Uterus (tissue), 3 donors: ENCODE measurements at regions not wholly inside any gene's neighbourhood (a gene's known extent, or its start where the extent isn't known, plus 50 kb on each side); places are given as distances from the start of the nearest gene placed in this dataset.

Source experiments
- DNase-seq, 2 donors: peaks; one replicate each; pipeline ENCODE4 v3.0.0-alpha.2; 2019 to 2020
- H3K27ac ChIP-seq, 2 donors: fragments of 200-600 bp; sonication (generic); 1 replicate in 1 of 2; 2 replicates in 1 of 2; pipeline ENCODE4 v1.5.1; 2016 to 2018
- H3K27me3 ChIP-seq, 2 donors: fragments of 200-600 bp; sonication (generic); one replicate each; pipeline ENCODE4 v1.5.1; 2018 to 2019; ENCODE audit warnings: control low read depth in 1 of 2
- H3K36me3 ChIP-seq, 2 donors: fragments of 200-600 bp; sonication (generic); one replicate each; pipeline ENCODE4 v1.5.1; 2019; ENCODE audit warnings: control low read depth in 1 of 2
- H3K4me1 ChIP-seq, 2 donors: fragments of 200-600 bp; sonication (generic); one replicate each; pipeline ENCODE4 v1.5.1; 2018 to 2019; ENCODE audit warnings: control low read depth in 1 of 2
- H3K4me3 ChIP-seq, 2 donors: fragments of 200-600 bp; sonication (generic); 1 replicate in 1 of 2; 2 replicates in 1 of 2; pipeline ENCODE4 v1.5.1; 2018 to 2019; ENCODE audit warnings: mild to moderate bottlenecking in 1 of 2
- H3K9me3 ChIP-seq, 2 donors: fragments of 200-600 bp; sonication (generic); one replicate each; pipeline ENCODE4 v1.5.1; 2019; ENCODE audit warnings: control low read depth in 1 of 2
- POLR2A ChIP-seq, 2 donors: fragments of 450-650 bp; IDR thresholded peaks; one replicate each; pipeline ENCODE4 v1.6.1; 2016; ENCODE audit warnings: antibody characterized with exemption in 2 of 2, mild to moderate bottlenecking in 1 of 2, moderate library complexity in 1 of 2
- intact Hi-C: fragments of 100-400 bp; cut with DNase I; formaldehyde crosslinking; loops from one replicate; pipeline ENCODE4 v1.15.1; 2023; ENCODE audit warnings: low total_unique reads
- TF ChIP-seq, protein P1 (sequence below), 4 experiments: fragments of 200-600 bp in 2 of 4; fragments of 450-650 bp in 2 of 4; sonication (generic) in 2 of 4; IDR thresholded peaks; one replicate each; pipeline ENCODE4 v1.5.1; 2016 to 2019; ENCODE audit warnings: antibody characterized with exemption in 4 of 4, mild to moderate bottlenecking in 2 of 4, moderate library complexity in 1 of 4
- donor health status: DM: yes; HTN: yes; CAD: no.

DNA sequence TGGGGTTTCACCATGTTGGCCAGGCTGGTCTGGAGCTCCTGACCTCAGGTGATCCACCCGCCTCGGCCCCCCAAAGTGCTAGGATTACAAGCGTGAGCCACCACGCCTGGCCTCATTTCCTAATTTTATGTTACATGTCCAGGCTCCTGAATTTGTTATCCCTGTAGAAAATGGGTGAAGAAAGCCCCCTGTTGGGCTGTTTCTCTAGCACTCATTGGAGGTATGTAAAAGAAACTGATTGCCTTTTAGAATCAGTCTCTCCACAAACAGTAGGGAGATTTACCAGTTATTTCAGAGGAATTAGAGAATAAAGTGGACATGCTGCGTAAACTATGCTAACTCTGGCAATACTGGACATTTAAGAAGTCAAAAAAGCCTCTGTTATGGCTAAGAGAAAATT, 364.1 kb upstream of the TBL1XR1 start:
- TF ChIP-seq POLR2A (IDR thresholded peaks at IDR 0.05), result no peak
- TF ChIP-seq, protein P1, sequence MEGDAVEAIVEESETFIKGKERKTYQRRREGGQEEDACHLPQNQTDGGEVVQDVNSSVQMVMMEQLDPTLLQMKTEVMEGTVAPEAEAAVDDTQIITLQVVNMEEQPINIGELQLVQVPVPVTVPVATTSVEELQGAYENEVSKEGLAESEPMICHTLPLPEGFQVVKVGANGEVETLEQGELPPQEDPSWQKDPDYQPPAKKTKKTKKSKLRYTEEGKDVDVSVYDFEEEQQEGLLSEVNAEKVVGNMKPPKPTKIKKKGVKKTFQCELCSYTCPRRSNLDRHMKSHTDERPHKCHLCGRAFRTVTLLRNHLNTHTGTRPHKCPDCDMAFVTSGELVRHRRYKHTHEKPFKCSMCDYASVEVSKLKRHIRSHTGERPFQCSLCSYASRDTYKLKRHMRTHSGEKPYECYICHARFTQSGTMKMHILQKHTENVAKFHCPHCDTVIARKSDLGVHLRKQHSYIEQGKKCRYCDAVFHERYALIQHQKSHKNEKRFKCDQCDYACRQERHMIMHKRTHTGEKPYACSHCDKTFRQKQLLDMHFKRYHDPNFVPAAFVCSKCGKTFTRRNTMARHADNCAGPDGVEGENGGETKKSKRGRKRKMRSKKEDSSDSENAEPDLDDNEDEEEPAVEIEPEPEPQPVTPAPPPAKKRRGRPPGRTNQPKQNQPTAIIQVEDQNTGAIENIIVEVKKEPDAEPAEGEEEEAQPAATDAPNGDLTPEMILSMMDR (IDR thresholded peaks at IDR 0.05), result no peak
- no peak for DNase-seq
- Histone ChIP-seq H3K4me3 (no peak overlapping the region), H3K27ac (no peak overlapping the region), H3K4me1 (no peaks in the 10 kb centered on the region), H3K9me3 (no peaks in the 10 kb centered on the region), H3K27me3 (no peaks in the 10 kb centered on the region), H3K36me3 (no peaks in the 10 kb centered on the region)
- intact Hi-C loops, result no loop called here

DNA sequence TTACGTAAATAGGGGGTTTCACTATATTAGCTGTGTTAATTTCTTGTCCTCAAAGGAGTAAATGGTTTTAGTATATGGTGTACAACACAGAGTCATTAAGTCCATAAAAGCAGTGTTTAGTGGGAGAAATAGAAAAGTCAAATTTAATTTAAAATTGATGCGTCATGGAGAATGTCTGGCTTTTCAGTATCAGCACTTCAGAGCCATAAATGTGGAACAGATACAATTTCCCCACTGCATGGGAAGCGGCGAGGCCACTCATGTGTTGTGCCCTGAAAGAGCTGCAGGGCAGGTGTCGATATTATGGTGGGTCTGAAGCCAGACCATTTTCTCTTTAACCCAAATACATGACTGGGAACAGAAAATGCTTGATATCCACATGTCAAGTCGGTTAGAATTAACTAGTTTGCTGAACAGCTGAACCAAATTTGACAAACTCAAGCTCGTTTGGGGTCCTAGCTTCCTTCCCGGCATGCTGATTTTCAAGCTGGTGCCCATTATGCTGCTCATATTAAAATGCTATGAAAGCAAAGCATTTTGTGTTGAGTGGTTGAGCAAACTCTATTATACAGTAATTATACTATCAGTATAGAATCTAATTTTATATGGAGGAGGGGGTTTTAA, 364.6 kb upstream of the TBL1XR1 start:
- H3K36me3 ChIP-seq, result no peaks in the 10 kb centered on the region
- H3K4me3 ChIP-seq, result no peak overlapping the region
- no peak for DNase-seq
- no peaks in the 10 kb centered on the region for H3K4me1 ChIP-seq
- H3K27me3 ChIP-seq, result no peaks in the 10 kb centered on the region
- intact Hi-C loops, result no loop called here
- TF ChIP-seq, protein P1 (IDR thresholded peaks at IDR 0.05), result no peak
- no peak for TF ChIP-seq POLR2A (IDR thresholded peaks at IDR 0.05)
- no peaks in the 10 kb centered on the region for H3K9me3 ChIP-seq
- no peak overlapping the region for H3K27ac ChIP-seq

DNA sequence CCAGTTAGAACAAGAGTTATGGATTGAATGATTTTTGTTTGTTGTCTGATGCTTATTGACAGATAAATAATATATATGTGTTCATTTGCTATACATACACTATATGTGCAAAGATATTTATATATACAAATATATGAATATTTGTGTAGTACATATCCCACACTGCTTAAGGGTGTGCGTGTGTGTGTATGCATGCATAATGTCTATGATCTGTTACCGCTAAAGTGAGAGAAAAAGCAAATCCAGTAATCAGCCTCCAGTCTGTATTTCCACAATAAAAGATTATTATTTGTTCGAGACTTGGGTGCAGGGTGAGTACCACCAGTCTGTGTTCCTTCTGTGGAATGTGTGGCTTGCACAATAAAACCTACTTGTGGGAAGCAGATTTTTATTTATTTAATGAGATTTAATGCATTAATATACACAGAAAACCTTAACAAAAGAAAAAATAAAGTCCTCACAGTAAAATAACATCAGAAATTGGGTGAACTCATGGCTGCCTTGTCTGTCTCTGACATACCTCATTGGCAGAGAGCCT, 366.0 kb upstream of the TBL1XR1 start:
- H3K4me1 ChIP-seq, result no peaks in the 10 kb centered on the region
- H3K4me3 ChIP-seq, result no peak overlapping the region
- no peaks in the 10 kb centered on the region for H3K27me3 ChIP-seq
- DNase-seq, result no peak
- H3K27ac ChIP-seq, result no peak overlapping the region
- TF ChIP-seq, protein P1 (IDR thresholded peaks at IDR 0.05), result no peak
- no peak for TF ChIP-seq POLR2A (IDR thresholded peaks at IDR 0.05)
- no peaks in the 10 kb centered on the region for H3K9me3 ChIP-seq
- intact Hi-C loops, result no loop called here
- H3K36me3 ChIP-seq, result no peaks in the 10 kb centered on the region

DNA sequence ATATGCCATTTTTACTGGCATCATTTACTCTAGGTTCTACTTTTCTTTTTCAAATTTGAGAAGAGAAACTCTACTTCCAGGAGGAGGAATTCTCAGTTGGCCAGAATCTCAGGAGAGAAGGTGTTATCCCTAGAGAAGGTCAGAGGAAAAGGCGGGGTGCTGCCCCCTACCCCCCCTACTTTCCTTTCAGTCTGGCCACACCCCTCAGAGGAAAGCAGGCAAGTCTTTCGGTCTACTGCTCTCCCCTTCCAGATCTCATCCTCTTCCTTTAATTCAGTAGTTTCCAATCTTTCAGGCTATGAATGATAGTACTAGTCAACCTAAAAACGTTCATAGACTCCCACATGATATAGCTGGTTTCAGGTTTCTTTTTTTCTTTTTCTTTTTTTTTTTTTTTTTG, 366.5 kb upstream of the TBL1XR1 start:
- no peak for TF ChIP-seq POLR2A (IDR thresholded peaks at IDR 0.05)
- TF ChIP-seq, protein P1 (IDR thresholded peaks at IDR 0.05), result no peak
- H3K9me3 ChIP-seq, result no peaks in the 10 kb centered on the region
- H3K27ac ChIP-seq, result no peak overlapping the region
- no peak overlapping the region for H3K4me3 ChIP-seq
- intact Hi-C loops, result no loop called here
- H3K27me3 ChIP-seq, result no peaks in the 10 kb centered on the region
- no peaks in the 10 kb centered on the region for H3K4me1 ChIP-seq
- no peaks in the 10 kb centered on the region for H3K36me3 ChIP-seq
- DNase-seq, result no peak

DNA sequence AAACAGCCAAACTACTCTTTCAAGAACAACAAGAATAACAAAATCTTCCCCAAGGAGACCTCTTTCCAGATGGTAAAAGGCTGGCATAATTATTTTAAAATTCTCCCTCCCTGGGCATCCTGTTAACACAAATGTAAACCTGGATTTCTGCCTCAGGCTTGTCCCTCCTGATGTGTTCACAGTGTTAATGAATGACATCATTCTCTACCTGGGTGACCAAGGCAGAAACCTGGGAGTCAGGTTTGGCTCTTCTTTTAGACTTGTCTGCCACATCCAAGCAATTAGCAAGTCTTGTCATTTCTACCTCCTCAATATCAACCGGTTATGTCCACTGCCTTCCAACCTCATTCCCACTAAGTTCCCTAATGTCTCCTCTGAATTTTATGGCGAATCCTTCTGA, 368.7 kb upstream of the TBL1XR1 start:
- intact Hi-C loops, result no loop called here
- Histone ChIP-seq H3K36me3 (no peaks in the 10 kb centered on the region), H3K27ac (no peak overlapping the region), H3K4me1 (no peaks in the 10 kb centered on the region), H3K27me3 (no peaks in the 10 kb centered on the region), H3K4me3 (no peak overlapping the region), H3K9me3 (no peaks in the 10 kb centered on the region)
- TF ChIP-seq, protein P1 (IDR thresholded peaks at IDR 0.05), result no peak
- TF ChIP-seq POLR2A (IDR thresholded peaks at IDR 0.05), result no peak
- DNase-seq, result no peak
